ENCODE measurements at regions not wholly inside any gene's neighbourhood (a gene's known extent, or its start where the extent isn't known, plus 50 kb on each side); places are given as distances from the start of the nearest gene placed in this dataset.

DNA sequence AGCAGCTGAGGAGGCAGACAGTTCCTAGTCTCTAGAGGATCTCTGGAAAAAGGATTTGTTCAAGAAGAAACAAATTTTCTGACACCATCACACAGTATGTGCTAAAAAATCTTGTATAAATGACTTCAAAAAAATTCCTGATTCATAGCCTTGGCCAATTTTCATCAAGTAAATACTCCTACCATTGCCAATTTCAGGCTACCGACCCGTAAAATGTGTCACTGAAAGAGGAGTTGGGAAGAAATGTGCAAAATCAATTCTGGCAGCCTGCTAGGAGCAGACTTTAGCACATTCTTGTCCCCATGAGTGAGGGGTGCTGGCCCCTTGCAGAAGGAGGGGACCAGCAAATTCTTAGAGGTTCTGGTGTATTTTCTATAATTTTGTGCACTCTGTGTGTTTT, 109.4 kb downstream of the TMEM30B start:
- TF ChIP-seq, protein P1, sequence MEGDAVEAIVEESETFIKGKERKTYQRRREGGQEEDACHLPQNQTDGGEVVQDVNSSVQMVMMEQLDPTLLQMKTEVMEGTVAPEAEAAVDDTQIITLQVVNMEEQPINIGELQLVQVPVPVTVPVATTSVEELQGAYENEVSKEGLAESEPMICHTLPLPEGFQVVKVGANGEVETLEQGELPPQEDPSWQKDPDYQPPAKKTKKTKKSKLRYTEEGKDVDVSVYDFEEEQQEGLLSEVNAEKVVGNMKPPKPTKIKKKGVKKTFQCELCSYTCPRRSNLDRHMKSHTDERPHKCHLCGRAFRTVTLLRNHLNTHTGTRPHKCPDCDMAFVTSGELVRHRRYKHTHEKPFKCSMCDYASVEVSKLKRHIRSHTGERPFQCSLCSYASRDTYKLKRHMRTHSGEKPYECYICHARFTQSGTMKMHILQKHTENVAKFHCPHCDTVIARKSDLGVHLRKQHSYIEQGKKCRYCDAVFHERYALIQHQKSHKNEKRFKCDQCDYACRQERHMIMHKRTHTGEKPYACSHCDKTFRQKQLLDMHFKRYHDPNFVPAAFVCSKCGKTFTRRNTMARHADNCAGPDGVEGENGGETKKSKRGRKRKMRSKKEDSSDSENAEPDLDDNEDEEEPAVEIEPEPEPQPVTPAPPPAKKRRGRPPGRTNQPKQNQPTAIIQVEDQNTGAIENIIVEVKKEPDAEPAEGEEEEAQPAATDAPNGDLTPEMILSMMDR (IDR thresholded peaks at IDR 0.05), result no peak
- no peak for TF ChIP-seq POLR2A (IDR thresholded peaks at IDR 0.05)
